NCI-H2107 treated with DMSO at 0.1 percent for 48 hours (cell line): ENCODE measurements at regions not wholly inside any gene's neighbourhood (a gene's known extent, or its start where the extent isn't known, plus 50 kb on each side); places are given as distances from the start of the nearest gene placed in this dataset.
"Not testable (repeated sequence)": the region's sequence is repeated elsewhere in the genome, so short reads cannot be mapped to it uniquely, and the experiment has no call there.

ENCODE experiments used
- DNase-seq: peaks from one replicate; lab custom pipeline; 2025; ENCODE audit not compliant: unreplicated experiment; lab: John Stamatoyannopoulos, UW

DNA sequence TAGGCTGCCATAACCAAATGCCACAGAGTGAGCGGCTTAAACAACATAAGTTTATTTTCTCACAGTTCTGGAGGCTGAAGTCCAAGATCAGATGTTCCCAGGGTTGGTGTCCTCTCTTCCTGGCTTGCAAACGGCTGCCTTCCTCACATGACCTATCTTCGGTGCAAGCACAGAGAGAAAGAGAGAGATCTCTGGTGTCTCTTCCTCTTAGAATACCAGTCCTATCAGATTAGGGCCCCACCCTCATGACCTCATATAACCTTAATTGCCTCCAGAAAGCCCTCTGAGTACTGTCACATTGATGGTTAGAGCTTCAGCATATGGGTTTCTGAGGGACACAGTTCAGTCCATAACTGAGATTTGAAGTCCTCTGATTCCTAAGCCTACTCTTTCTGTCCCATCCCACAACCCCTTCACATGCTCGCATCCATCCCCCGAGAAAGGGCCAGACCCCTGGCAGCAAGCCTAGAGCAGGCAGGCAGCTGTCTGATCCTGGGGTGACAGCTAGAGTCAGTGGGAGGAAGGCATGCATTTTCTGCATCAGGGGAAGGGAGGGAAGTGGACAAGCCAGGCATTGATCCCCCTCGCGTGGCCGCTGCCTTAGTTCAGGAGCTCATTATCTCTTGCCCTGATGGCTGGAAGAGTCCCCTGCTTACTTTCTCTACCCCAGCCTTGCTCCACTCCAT lies 114.1 kb downstream of the FAR1 start:
- DNase-seq = no peak

DNA sequence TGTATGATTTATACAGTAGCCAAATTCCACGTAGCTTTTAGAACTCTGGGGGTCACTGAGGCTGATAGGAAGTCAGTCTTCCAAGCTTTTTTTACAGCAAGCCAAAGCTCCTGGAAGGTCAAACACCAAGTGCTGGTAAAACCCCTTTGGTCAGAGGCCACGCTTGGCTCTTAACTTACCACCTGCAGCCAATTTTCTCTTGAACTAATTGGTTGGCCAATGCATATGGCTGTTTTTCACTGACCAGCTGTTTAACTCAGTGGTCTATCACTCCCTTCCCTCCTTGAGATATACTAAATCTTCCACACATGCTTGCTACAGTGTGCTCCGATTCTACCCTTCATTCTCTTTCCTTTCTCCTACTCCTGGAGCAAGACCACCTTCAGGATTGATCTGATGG lies 116.0 kb downstream of the FAR1 start:
- no peak for DNase-seq

DNA sequence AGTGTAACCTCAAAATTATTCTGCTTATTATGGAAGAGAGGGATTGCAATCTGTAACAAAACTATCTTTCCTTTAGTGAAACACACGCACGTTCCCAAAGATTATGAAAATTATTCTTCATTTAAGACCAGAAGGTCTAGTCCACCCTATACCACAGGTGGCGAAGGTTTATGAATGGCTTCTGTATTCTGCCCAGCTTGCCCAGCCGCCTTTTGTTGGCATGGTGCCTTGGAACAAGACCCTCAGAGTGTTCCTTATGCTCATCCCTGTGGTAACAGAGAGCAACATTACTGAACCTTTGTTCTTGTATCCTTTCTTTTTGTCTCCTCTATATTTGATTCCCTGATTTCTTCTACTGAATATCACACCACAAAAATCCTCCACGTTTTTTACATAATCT lies 116.4 kb downstream of the FAR1 start:
- no peak for DNase-seq

DNA sequence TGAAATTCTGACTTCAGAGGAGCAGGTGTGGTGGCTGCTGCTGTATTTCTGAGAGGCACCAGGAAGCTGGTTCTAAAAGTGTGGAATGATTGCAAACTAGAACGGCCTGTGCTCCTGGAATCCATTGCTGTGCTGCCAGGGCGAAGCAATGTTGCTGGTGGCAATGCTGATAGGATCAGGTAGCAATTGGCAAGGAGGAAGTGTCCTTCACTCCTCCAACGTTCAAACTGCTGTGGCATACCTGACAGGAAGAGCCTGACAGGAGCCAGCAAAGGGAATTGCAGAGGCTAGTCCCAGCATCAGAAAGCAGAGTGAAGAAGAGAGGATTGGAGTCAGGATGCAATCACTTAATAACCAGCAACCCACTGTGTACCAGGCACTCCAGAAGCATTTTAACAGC lies 118.2 kb downstream of the FAR1 start:
- no peak for DNase-seq

DNA sequence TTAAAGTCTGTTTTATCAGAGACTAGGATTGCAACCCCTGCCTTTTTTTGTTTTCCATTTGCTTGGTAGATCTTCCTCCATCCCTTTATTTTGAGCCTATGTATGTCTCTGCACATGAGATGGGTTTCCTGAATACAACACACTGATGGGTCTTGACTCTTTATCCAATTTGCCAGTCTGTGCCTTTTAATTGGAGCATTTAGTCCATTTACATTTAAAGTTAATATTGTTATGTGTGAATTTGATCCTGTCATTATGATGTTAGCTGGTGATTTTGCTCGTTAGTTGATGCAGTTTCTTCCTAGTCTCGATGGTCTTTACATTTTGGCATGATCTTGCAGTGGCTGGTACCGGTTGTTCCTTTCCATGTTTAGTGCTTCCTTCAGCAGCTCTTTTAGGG lies 129.1 kb downstream of the FAR1 start:
- not testable (repeated sequence) for DNase-seq

DNA sequence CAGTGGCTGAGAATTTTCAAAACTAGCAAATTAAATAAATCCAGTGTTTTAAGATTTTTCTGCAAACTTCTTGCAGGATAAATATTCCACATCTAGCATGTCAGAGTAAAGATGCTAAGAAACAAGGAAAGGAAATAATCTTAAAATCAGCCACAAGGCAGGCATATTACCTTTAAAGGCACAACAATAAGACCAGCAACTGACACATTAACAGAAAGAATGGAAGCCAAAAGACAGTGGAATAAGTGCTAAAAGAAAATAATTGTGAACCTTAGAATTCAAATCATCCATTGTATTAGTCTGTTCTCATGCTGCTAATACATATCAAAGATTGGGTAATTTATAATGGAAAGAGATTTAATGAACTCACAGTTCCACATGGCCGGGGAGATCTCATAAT lies 132.4 kb downstream of the FAR1 start:
- no peak for DNase-seq

DNA sequence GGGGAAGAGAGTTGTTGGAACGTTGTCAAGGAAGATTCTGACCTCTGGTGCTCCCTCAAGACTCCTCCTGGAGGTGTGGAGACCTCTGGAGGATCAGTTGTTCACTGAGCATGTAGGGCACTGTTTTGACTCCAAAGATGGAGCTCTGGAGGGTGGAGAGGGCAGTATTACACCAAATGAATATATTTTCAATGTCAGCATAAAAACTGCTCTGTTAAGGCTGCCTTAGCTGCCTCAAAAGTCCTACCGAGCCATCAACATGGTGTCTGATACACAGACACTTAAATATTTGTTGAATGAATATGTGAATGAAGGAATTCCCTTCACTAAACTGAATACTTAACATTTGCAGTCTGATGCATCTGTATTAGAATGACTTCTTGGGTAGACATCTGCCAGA lies 144.2 kb upstream of the SPON1 start:
- DNase-seq = no peak

DNA sequence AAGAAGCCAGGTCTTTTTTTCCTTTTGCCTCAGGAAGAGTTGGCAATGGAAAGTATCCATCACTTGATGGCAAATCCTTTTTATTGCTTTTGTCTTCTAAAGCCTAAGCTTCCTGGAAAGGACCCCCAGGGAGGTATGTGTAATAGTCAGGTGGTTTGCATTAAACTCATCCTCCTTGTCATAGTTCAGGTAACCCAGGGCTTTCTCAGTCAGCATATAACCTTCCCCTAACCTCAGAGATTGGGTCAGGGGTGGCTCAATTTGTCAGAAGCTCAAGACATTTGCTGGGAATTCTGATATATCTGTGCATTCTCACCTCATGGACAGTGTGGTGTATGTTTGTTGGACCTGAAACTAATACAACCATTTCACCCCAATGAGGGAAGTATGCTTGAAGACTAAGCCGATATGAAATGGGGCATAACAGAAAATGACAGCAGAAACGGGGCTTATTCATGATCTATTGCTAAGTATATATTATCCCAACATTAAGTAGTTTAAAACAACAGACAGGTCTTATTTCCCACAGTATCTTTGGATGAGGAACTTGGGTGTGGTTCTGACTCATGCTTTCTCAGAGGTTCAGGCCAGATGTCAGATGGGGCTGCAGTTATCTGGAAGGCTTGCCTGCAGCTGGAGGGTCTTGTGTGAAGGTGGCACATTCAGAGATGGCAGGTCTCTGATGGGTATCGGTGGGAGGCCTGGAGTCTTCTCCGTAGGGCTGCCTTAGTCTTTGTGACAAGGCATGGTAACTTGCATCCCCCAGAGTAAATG lies 135.8 kb upstream of the SPON1 start:
- DNase-seq = no peak

DNA sequence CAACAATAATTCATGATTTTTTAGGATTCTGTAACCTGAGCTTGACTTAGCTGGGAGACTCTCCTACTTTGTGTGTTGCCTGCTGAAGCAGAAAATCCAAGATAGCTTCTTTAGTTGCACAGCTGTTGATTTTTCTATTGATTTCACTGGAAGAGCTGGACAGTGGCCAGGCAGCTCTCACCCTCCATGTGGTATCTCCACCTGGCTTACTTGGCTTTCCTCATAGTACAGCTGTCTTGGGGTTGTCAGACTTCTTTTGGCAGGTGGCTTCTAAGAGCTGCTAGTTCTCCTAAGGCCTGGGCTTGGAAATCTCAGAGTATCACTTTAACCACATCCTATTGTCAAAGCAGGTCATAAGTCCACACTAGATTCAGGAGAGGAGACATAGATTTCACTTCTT lies 130.8 kb upstream of the SPON1 start:
- peak; percentile 30 for DNase-seq

DNA sequence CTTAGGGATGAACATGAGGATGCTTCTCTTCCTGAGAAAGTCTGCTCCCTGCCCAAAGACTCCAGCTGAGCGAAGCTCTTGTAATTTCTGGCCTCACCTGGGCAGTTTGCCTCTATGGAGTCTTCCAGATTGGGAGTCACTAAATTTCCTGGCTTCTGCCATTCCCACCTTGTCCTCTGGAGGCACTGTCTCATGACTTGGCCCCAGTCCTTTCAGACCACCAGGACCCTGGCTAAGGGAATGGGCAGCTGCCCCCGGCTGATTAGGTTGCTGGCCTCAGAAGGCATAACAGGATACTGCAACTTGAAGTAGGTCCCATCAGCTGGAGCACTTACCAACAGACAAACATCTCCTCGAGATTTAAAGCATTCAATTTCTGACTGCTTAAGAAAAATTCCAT lies 128.1 kb upstream of the SPON1 start:
- DNase-seq = no peak

DNA sequence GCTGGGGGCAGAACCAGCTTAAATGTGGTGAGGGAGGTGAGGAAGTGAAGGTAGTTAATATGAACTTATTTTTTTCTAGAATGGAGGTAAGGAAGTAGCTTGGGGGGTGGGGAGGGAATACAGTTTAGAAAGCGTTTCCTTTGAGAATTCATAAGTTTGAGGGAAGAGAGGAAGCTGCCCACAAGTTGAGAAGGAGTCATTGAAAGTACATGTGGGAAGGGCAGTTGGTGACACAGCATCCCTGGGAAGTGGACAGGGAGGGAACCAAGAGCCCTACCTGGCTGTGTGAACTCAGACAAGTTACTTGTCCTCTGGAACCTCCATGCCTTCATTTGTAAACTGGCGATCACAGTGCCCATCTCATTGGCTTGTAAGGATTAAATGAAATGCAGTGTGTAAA lies 125.9 kb upstream of the SPON1 start:
- no peak for DNase-seq

DNA sequence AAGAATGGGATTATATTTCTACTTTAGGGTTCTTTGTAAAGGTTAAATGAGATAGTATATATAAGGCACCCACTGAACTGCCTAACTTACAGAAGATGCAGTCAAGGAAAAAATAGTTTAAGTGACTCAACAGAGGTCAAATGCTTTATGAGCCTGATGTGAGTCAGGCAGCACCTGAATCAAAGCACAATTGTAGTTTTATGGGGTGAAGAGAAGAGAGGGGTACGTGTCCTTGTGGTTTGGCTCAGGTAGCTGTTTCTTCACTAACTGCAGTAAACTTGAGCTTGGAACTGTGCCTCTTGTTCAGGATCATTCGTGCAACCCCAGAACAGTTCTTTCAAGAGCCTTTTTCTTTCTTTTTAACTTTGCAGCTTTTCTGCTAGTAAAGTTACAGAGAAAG lies 125.2 kb upstream of the SPON1 start:
- DNase-seq = no peak

DNA sequence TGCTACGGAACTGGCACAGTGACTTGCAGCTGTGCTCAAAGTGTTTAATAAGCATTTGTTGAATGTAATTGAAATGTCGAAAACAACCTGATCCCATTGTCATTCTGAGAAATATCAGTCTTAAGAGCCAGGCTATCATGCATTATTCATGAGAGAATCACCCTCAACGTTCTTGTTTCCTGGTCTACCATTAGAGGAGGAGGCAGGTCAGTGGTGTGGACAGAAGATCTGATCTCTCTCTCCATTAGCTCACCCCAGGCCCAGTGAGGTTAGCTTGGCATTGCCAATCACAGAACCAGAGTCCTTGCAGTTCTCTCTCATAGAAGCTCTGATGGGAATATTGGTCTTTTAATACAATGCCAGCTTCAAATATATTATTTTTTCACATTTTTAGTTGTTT lies 121.1 kb upstream of the SPON1 start:
- no peak for DNase-seq

DNA sequence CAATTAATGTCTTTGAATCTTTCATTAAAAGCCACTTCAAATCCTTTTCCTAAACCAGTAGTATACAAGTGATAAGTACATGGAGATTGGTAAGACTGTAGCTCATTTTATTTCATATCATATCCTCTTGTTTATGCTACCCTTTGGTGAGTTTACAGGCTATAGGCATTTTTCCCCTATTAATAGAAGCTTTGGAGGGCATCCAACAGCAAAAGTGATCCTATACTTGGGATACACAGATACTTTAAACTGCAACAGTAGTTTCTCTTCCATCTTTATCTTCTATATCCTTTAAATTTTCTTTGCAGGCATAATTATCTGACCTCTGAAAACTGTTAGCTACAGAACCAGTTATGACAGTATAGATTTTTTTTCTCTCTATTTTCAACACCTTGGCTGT lies 114.5 kb upstream of the SPON1 start:
- DNase-seq = no peak

DNA sequence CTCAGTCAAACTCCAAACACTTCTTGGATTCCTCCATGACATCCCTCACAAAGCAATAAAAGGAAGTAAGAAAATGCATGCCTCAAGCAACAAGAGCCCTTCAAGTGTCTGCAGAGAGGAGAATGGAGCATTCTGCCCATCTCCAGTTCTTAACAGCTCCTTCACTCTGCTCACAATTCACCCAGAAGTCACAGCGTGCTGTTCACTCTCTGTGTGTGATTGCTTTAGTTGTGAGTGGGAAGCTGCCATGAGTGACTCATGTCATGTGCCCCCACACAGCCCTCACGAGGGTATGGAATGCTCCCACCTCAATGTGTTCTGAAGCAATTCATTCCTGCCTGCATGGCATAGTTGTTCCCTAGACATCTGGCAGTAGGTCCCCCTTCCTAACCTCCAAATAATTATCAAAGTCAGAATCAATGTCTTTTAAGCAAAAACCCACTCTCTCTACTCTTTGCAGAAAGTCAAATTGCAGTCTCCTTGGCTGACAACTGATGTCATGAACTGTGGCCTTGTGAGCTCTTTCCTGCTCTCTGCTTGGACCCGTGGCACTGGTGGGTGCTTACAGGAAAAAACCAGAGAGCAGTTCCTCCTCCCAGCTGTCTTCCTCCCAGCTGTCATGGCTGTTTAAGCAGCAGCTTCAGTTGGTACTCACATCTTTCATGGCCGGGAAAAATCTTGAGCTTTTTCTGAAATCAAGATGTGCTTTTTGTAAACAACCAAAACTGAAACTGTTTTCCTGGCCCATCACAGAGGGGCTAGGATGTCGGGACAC lies 112.1 kb upstream of the SPON1 start:
- DNase-seq = no peak

DNA sequence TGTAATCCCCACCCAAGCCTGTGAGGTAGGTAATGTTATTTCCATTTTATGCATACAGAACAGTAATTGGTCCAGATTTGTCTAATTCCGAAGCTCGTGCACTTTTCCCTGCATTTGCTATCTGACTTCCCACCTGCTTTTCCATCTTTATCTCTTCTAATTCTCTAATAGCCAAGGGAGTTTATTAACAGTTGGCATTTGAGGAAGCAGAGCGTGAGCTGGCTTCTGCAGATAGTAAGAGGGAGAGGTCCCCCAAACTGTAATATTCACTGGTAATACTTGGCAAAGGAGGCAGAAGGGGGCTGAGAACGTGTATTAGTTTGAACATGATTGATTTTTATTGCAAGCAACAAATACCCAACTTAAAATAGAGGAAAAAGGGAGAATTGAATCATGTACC lies 110.8 kb upstream of the SPON1 start:
- DNase-seq = no peak

DNA sequence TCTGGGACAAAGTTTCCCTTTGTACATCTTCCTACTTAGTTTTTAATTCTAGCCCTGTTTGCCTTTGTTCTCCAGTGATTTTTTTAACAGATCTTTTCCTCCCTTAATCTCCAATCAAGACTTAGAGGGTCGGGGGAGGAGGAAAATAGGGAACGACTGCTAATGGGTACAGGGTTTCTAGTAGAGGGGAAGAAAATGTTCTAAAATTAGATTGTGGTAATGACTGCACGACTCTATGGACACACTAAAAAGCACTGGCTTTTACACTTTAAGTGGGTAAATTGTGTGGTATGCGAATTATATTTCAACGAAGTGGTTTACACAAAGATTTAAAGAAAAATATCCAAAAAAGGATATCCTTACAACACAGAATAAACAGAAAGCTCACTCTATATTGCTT lies 110.0 kb upstream of the SPON1 start:
- DNase-seq = no peak

DNA sequence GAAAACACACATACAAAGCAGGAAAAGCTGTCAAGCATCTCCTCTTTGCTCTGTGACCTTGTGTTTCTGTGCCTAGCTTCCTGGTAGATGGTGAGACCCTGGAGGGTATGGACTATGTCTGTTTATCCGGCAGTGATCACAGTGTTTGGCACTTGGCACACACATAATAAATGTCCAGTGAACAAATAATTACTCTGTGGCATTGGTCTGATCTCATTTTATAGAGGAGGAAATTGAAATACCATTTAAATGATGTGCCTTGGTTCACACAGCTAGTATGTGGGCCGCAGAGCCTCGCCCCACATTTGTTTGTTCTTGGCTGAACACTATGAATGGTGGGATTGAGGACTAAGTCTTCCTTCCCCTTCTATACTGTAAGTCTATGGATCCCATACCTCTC lies 104.7 kb upstream of the SPON1 start:
- no peak for DNase-seq

DNA sequence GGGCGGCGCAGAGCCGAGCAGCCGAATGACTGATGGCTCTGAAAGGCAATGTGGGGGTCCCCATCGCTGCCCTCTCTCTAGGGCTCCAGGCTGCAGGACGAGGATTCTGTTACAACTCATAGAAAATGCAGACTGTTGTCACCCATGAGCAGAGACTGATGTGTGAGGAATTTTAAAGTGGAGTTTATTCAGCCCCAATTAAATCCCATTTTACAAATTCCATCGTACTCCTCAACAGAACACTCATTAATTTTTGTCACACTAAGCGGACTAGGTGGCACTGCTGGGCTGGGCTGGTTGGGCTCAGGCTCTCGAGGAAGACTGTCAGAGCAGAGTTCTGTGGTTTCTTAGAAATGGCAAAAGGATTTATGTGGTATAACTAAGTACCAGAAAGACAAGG lies 102.6 kb upstream of the SPON1 start:
- no peak for DNase-seq

DNA sequence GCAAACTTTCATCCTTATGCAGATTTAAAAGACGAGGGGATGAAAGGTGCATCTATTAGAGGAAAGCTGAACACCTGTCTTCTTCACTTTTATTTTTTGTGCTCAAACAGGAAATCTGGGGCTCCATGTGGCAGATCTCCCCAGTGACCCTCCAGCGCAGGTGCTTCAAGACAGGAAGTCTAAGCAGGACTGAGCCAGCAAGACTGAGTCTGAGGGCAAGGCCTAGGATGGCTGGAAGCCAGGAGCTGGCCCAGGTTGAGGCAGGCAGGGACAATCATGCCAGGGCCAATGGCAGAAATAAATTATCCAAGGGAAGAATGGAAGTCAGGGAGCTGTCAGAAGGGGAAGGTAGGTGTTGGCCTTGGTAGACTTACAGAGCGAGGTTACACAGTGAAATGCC lies 101.1 kb upstream of the SPON1 start:
- no peak for DNase-seq

DNA sequence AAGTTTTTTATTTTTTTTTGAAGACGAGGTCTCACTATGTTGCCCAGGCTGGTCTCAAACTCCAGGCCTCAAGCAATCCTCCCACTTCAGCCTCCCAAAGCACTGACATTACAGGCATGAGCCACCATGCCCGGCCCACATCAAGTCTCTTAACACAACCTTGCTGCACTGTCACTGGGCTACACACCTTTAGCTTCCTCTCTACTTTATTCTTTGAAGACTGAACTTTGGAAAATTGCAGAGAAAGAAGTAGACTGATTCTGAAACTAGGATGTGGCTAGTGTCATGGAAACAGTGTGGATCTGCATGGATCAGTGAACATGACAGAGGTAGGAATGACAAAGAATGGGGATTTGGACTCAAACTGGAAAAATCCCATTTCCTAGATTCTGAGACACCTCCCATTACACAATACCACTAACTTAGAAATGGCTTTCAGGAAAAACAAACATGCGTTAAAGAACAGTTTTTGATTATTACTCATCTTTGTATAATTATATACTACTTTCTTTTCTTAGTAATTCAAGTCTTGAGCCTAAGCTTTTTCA lies 99.6 kb upstream of the SPON1 start:
- DNase-seq = no peak
